H9 (cell line): ENCODE measurements at regions not wholly inside any gene's neighbourhood (a gene's known extent, or its start where the extent isn't known, plus 50 kb on each side); places are given as distances from the start of the nearest gene placed in this dataset.

Experiments
- DNase-seq: peaks from one replicate; pipeline ENCODE4 v3.0.0-alpha.2; 2017
- H2AFZ ChIP-seq: one replicate; pipeline ENCODE4 v1.6.1; 2013; ENCODE audit warnings: mild to moderate bottlenecking, low read length, control low read depth, moderate library complexity
- H2AK5ac ChIP-seq: 2 replicates; pipeline ENCODE4 v1.6.1; 2013; ENCODE audit warnings: low read length, control low read depth, mixed read lengths; ENCODE audit not compliant: insufficient read length
- H2BK120ac ChIP-seq: one replicate; pipeline ENCODE4 v1.6.1; 2013; ENCODE audit warnings: low read depth, mild to moderate bottlenecking, low read length, control low read depth, inconsistent platforms; ENCODE audit not compliant: poor library complexity, severe bottlenecking
- H2BK12ac ChIP-seq: 2 replicates; pipeline ENCODE4 v1.6.1; 2013; ENCODE audit warnings: low read length, control low read depth, mixed read lengths, low read depth; ENCODE audit not compliant: insufficient read length
- H2BK15ac ChIP-seq: 2 replicates; pipeline ENCODE4 v1.6.1; 2013; ENCODE audit warnings: low read depth, low read length, control low read depth
- H2BK20ac ChIP-seq: one replicate; pipeline ENCODE4 v1.6.1; 2013; ENCODE audit warnings: low read depth, mild to moderate bottlenecking, low read length, control low read depth, inconsistent platforms; ENCODE audit not compliant: poor library complexity, severe bottlenecking
- H2BK5ac ChIP-seq: 2 replicates; pipeline ENCODE4 v1.6.1; 2013; ENCODE audit warnings: low read length, control low read depth, mixed read lengths; ENCODE audit not compliant: insufficient read length
- H3K14ac ChIP-seq: 2 replicates; pipeline ENCODE4 v1.6.1; 2013; ENCODE audit warnings: low read length, control low read depth; ENCODE audit not compliant: insufficient read depth
- H3K18ac ChIP-seq: 2 replicates; pipeline ENCODE4 v1.6.1; 2013; ENCODE audit warnings: low read depth, mild to moderate bottlenecking, mixed read lengths, low read length, control low read depth; ENCODE audit not compliant: insufficient read length
- H3K23ac ChIP-seq: 2 replicates; pipeline ENCODE4 v1.6.1; 2013; ENCODE audit warnings: low read length, control low read depth, mixed read lengths, low read depth; ENCODE audit not compliant: insufficient read length
- H3K23me2 ChIP-seq: 2 replicates; pipeline ENCODE4 v1.6.1; 2013; ENCODE audit warnings: low read depth, mild to moderate bottlenecking, mixed read lengths, low read length, control low read depth; ENCODE audit not compliant: insufficient read length, poor library complexity, severe bottlenecking
- H3K27ac ChIP-seq: 2 replicates; pipeline ENCODE4 v1.5.1; 2013; ENCODE audit warnings: low read length, control low read depth, mixed read lengths, low read depth; ENCODE audit not compliant: insufficient read length
- H3K27me3 ChIP-seq: 2 replicates; pipeline ENCODE4 v1.6.1; 2013; ENCODE audit warnings: low read length, control low read depth, inconsistent platforms; ENCODE audit not compliant: insufficient read depth
- H3K4ac ChIP-seq: 2 replicates; pipeline ENCODE4 v1.6.1; 2013; ENCODE audit warnings: low read depth, mild to moderate bottlenecking, control low read depth, inconsistent platforms, low read length, moderate library complexity
- H3K4me1 ChIP-seq: 2 replicates; pipeline ENCODE4 v1.6.1; 2013; ENCODE audit warnings: low read length, control low read depth, inconsistent platforms; ENCODE audit not compliant: insufficient read depth
- H3K4me2 ChIP-seq: 2 replicates; pipeline ENCODE4 v1.6.1; 2013; ENCODE audit warnings: low read length, control low read depth, mixed read lengths; ENCODE audit not compliant: insufficient read length, insufficient read depth
- H3K56ac ChIP-seq: 2 replicates; pipeline ENCODE4 v1.6.1; 2013; ENCODE audit warnings: low read depth, mild to moderate bottlenecking, mixed read lengths, low read length, control low read depth; ENCODE audit not compliant: insufficient read length
- H3K79me1 ChIP-seq: 2 replicates; pipeline ENCODE4 v1.6.1; 2013; ENCODE audit warnings: low read depth, mild to moderate bottlenecking, moderate library complexity, low read length, control low read depth, inconsistent platforms; ENCODE audit not compliant: insufficient read depth, poor library complexity, severe bottlenecking
- H3K79me2 ChIP-seq: 2 replicates; pipeline ENCODE4 v1.6.1; 2013; ENCODE audit warnings: low read length, control low read depth, inconsistent platforms; ENCODE audit not compliant: insufficient read depth
- H3K9ac ChIP-seq: 2 replicates; pipeline ENCODE4 v1.6.1; 2013; ENCODE audit warnings: low read length, control low read depth, mixed read lengths; ENCODE audit not compliant: insufficient read length; ENCODE audit errors: extremely low read depth
- H3K9me3 ChIP-seq: one replicate; pipeline ENCODE4 v1.6.1; 2013; ENCODE audit warnings: low read depth, low read length, inconsistent platforms; ENCODE audit not compliant: control insufficient read depth
- H3T11ph ChIP-seq: one replicate; pipeline ENCODE4 v1.6.1; 2013; ENCODE audit warnings: mild to moderate bottlenecking, low read length, control low read depth, inconsistent platforms
- H4K20me1 ChIP-seq: one replicate; pipeline ENCODE4 v1.6.1; 2013; ENCODE audit not compliant: control insufficient read depth, insufficient read length, insufficient read depth
- H4K5ac ChIP-seq: 2 replicates; pipeline ENCODE4 v1.6.1; 2013; ENCODE audit warnings: low read depth, mild to moderate bottlenecking, mixed read lengths, low read length, control low read depth; ENCODE audit not compliant: insufficient read length
- H4K8ac ChIP-seq: replicated peaks from 2 replicates; pipeline ENCODE4 v1.6.1; 2013; ENCODE audit warnings: low read length, control low read depth, mixed read lengths, low read depth; ENCODE audit not compliant: insufficient read length
- H4K91ac ChIP-seq: 2 replicates; pipeline ENCODE4 v1.6.1; 2013; ENCODE audit warnings: low read depth, mild to moderate bottlenecking, moderate library complexity, mixed read lengths, low read length, control low read depth; ENCODE audit not compliant: insufficient read length
- H3K27ac Mint-ChIP-seq, 3 experiments: 2 replicates in 2 of 3; 3 replicates in 1 of 3; pipeline ENCODE4 v1.8.0; 2020 to 2021; ENCODE audit warnings: mixed read lengths in 3 of 3, mild to moderate bottlenecking in 1 of 3, moderate library complexity in 1 of 3
- H3K27me3 Mint-ChIP-seq: 2 replicates; pipeline ENCODE4 v1.8.0; 2021; ENCODE audit warnings: low read depth, mild to moderate bottlenecking, moderate library complexity, mixed read lengths
- H3K36me3 Mint-ChIP-seq, 3 experiments: 2 replicates in 2 of 3; 3 replicates in 1 of 3; pipeline ENCODE4 v1.8.0; 2020 to 2021; ENCODE audit warnings: low read depth in 3 of 3, mixed read lengths in 3 of 3; ENCODE audit not compliant: insufficient read depth in 1 of 3
- H3K4me1 Mint-ChIP-seq, 2 experiments: 2 replicates each; pipeline ENCODE4 v1.8.0; 2020; ENCODE audit warnings: mixed read lengths in 2 of 2
- H3K4me3 Mint-ChIP-seq, 2 experiments: 2 replicates in 1 of 2; 3 replicates in 1 of 2; pipeline ENCODE4 v1.8.0; 2020 to 2021; ENCODE audit warnings: mild to moderate bottlenecking in 2 of 2, mixed read lengths in 2 of 2, moderate library complexity in 1 of 2
- H3K9me3 Mint-ChIP-seq, 2 experiments: 2 replicates in 1 of 2; 3 replicates in 1 of 2; pipeline ENCODE4 v1.8.0; 2020; ENCODE audit warnings: mild to moderate bottlenecking in 2 of 2, mixed read lengths in 2 of 2, moderate library complexity in 1 of 2
- WGBS: extraction: QIAGEN DNeasy Blood & Tissue Kit; methylation state at CpG from one replicate; pipeline ENCODE4 v1.1.7; 2013; ENCODE audit warnings: missing lambda C conversion rate, low lambda C conversion rate, mixed read lengths; ENCODE audit not compliant: insufficient read length; ENCODE audit errors: extremely low coverage; 5-methylcytosine and 5-hydroxymethylcytosine counted together
- TF ChIP-seq, protein P1 (sequence below): fragments of 200-600 bp; sonication (generic); conservative IDR thresholded peaks from 3 replicates; pipeline ENCODE4 v1.8.0; 2021; ENCODE audit warnings: antibody characterized with exemption, mild to moderate bottlenecking

DNA sequence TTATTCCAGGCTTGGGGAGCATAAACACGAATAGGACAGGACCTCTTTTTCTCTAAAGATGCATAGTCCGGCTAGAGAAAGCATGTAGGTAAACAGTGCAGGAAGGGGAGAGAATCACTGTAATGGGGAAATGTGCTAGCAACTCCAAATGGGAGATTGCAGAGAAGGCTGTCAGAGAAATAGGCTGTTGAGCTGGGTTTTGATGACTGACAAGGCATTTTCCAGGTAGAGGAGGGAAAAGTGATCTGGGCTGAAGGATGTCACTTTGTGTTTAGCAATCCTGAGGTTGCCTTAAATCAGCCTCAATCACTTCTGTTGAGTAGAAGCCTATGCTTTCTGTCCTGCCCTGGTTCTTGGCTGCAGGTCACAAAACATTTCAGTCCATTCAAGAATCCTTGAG is 242.0 kb upstream of the MEIS1 start:
- H3K27ac ChIP-seq: no peak overlapping the region
- peaks cover 12% of the 10 kb centered on the region in 2 experiments for H3K4me1 Mint-ChIP-seq
- no peak overlapping the region for H3T11ph ChIP-seq
- no peak overlapping the region for H2BK12ac ChIP-seq
- H3K56ac ChIP-seq: no peak overlapping the region
- H3K79me2 ChIP-seq: no peaks in the 10 kb centered on the region
- H3K18ac ChIP-seq: no peak overlapping the region
- no peak overlapping the region for H2BK5ac ChIP-seq
- no peaks in the 10 kb centered on the region for H3K27me3 Mint-ChIP-seq
- H3K4me3 Mint-ChIP-seq: no peak overlapping the region
- H3K9ac ChIP-seq: no peak overlapping the region
- H3K4ac ChIP-seq: no peak overlapping the region
- no peak overlapping the region for H2AK5ac ChIP-seq
- no peaks in the 10 kb centered on the region for H3K9me3 Mint-ChIP-seq
- no peak for DNase-seq
- no peak overlapping the region for H3K23ac ChIP-seq
- H3K79me1 ChIP-seq: no peaks in the 10 kb centered on the region
- H2BK20ac ChIP-seq: no peak overlapping the region
- no CpG with 5 or more reads among the region's 2 CpGs for WGBS
- H4K5ac ChIP-seq: no peak overlapping the region
- H4K20me1 ChIP-seq: no peaks in the 10 kb centered on the region
- no peak overlapping the region for H4K91ac ChIP-seq
- TF ChIP-seq, protein P1, sequence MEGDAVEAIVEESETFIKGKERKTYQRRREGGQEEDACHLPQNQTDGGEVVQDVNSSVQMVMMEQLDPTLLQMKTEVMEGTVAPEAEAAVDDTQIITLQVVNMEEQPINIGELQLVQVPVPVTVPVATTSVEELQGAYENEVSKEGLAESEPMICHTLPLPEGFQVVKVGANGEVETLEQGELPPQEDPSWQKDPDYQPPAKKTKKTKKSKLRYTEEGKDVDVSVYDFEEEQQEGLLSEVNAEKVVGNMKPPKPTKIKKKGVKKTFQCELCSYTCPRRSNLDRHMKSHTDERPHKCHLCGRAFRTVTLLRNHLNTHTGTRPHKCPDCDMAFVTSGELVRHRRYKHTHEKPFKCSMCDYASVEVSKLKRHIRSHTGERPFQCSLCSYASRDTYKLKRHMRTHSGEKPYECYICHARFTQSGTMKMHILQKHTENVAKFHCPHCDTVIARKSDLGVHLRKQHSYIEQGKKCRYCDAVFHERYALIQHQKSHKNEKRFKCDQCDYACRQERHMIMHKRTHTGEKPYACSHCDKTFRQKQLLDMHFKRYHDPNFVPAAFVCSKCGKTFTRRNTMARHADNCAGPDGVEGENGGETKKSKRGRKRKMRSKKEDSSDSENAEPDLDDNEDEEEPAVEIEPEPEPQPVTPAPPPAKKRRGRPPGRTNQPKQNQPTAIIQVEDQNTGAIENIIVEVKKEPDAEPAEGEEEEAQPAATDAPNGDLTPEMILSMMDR: no peak
- no peak overlapping the region for H3K4me2 ChIP-seq
- no peak overlapping the region for H2BK120ac ChIP-seq
- H3K27me3 ChIP-seq: no peaks in the 10 kb centered on the region; the same call in 1 of the 2 replicates
- no peak overlapping the region for H3K27ac Mint-ChIP-seq
- H3K4me1 ChIP-seq: peaks cover 2% of the 10 kb centered on the region; the same call in 1 of the 2 replicates
- no peak overlapping the region for H3K14ac ChIP-seq
- H3K36me3 Mint-ChIP-seq: no peaks in the 10 kb centered on the region
- no peak overlapping the region for H2AFZ ChIP-seq
- no peak overlapping the region for H4K8ac ChIP-seq
- no peak overlapping the region for H2BK15ac ChIP-seq
- H3K23me2 ChIP-seq: no peaks in the 10 kb centered on the region
- H3K9me3 ChIP-seq: no peaks in the 10 kb centered on the region
